Mesodermal cell (in vitro differentiated cells): ENCODE measurements at regions not wholly inside any gene's neighbourhood (a gene's known extent, or its start where the extent isn't known, plus 50 kb on each side); places are given as distances from the start of the nearest gene placed in this dataset.

Source experiments
- H3K27ac ChIP-seq: 2 replicates; pipeline ENCODE4 v1.7.0; 2013; ENCODE audit warnings: mild to moderate bottlenecking, low read depth, low read length, moderate library complexity; ENCODE audit not compliant: severe bottlenecking
- H3K36me3 ChIP-seq: 2 replicates; pipeline ENCODE4 v1.7.1; 2013; ENCODE audit warnings: mild to moderate bottlenecking, low read length, moderate library complexity; ENCODE audit not compliant: control insufficient read depth, insufficient read depth
- H3K4me1 ChIP-seq: one replicate; pipeline ENCODE4 v1.7.1; 2013; ENCODE audit warnings: mild to moderate bottlenecking, low read length; ENCODE audit not compliant: insufficient read depth, control insufficient read depth, poor library complexity, severe bottlenecking
- H3K4me3 ChIP-seq: 2 replicates; pipeline ENCODE4 v1.7.0; 2013; ENCODE audit warnings: low read length, control low read depth, mild to moderate bottlenecking; ENCODE audit not compliant: insufficient read depth, poor library complexity, severe bottlenecking; ENCODE audit errors: extremely low read depth
- H3K9me3 ChIP-seq: 2 replicates; pipeline ENCODE4 v1.7.1; 2013; ENCODE audit warnings: mild to moderate bottlenecking, low read length, moderate library complexity; ENCODE audit not compliant: control insufficient read depth
- WGBS, 2 experiments: methylation state at CpG; one replicate each; pipeline ENCODE4 v1.1.5; 2013; ENCODE audit warnings: missing lambda C conversion rate in 2 of 2; ENCODE audit not compliant: insufficient coverage in 2 of 2; 5-methylcytosine and 5-hydroxymethylcytosine counted together

GRCh38 chr2:41504532-41504931 lies 543.3 kb upstream of the PKDCC start:
- H3K36me3 ChIP-seq = no peaks in the 10 kb centered on the region
- no CpG with 5 or more reads among the region's 2 CpGs for WGBS, 2 experiments
- peaks cover 25% of the 10 kb centered on the region for H3K9me3 ChIP-seq
- no peak overlapping the region for H3K4me3 ChIP-seq
- H3K27ac ChIP-seq = no peak overlapping the region
- no peaks in the 10 kb centered on the region for H3K4me1 ChIP-seq

GRCh38 chr2:41510108-41510507 lies 537.7 kb upstream of the PKDCC start:
- Histone ChIP-seq H3K27ac (no peak overlapping the region), H3K9me3 (no peaks in the 10 kb centered on the region), H3K4me3 (no peak overlapping the region), H3K4me1 (no peaks in the 10 kb centered on the region), H3K36me3 (no peaks in the 10 kb centered on the region)
- 60 to 75% methylated on average over 1 to 4 of the region's 4 CpGs for WGBS, 2 experiments

GRCh38 chr2:41521211-41521610 lies 526.6 kb upstream of the PKDCC start:
- Histone ChIP-seq H3K9me3 (no peaks in the 10 kb centered on the region), H3K27ac (no peak overlapping the region), H3K4me3 (no peak overlapping the region), H3K4me1 (no peaks in the 10 kb centered on the region), H3K36me3 (no peaks in the 10 kb centered on the region)

- no peak overlapping the region for H3K27ac ChIP-seq
- no peaks in the 10 kb centered on the region for H3K9me3 ChIP-seq
- H3K4me3 ChIP-seq = no peak overlapping the region
- H3K36me3 ChIP-seq = no peaks in the 10 kb centered on the region
- WGBS, 2 experiments = 100% methylated on average over 1 of the region's 6 CpGs; no CpG with 5 or more reads in 1 of the 2 experiments
- no peaks in the 10 kb centered on the region for H3K4me1 ChIP-seq
These were observed 520.1 kb upstream of the PKDCC start for GRCh38 chr2:41527525-41528323.

GRCh38 chr2:41535575-41535974 lies 512.2 kb upstream of the PKDCC start:
- 79 to 85% methylated on average over 3 of the region's 3 CpGs for WGBS, 2 experiments
- Histone ChIP-seq H3K4me3 (no peak overlapping the region), H3K9me3 (no peaks in the 10 kb centered on the region), H3K27ac (no peak overlapping the region), H3K36me3 (no peaks in the 10 kb centered on the region), H3K4me1 (no peaks in the 10 kb centered on the region)

GRCh38 chr2:41540272-41540998 lies 507.4 kb upstream of the PKDCC start:
- Histone ChIP-seq H3K4me3 (no peak overlapping the region), H3K9me3 (no peaks in the 10 kb centered on the region), H3K36me3 (no peaks in the 10 kb centered on the region), H3K4me1 (no peaks in the 10 kb centered on the region), H3K27ac (no peak overlapping the region)
- WGBS, 2 experiments = 100% methylated on average over 1 of the region's 2 CpGs

- no peak overlapping the region for H3K27ac ChIP-seq
- 81 to 90% methylated on average over 2 of the region's 2 CpGs for WGBS, 2 experiments
- H3K4me1 ChIP-seq = no peaks in the 10 kb centered on the region
- H3K4me3 ChIP-seq = no peak overlapping the region
- no peaks in the 10 kb centered on the region for H3K36me3 ChIP-seq
- H3K9me3 ChIP-seq = no peaks in the 10 kb centered on the region
These were observed 504.1 kb upstream of the PKDCC start for GRCh38 chr2:41543726-41544125.

- 74 to 82% methylated on average over 3 of the region's 5 CpGs for WGBS, 2 experiments
- no peaks in the 10 kb centered on the region for H3K9me3 ChIP-seq
These were observed 503.1 kb upstream of the PKDCC start for GRCh38 chr2:41544709-41545108.

GRCh38 chr2:41546031-41546430 lies 501.8 kb upstream of the PKDCC start:
- 100% methylated on average over 1 of the region's 4 CpGs; no CpG with 5 or more reads in 1 of the 2 experiments for WGBS, 2 experiments

More at GRCh38 chr2:41544709-41545108, 503.1 kb upstream of the PKDCC start:
- no peaks in the 10 kb centered on the region for H3K36me3 ChIP-seq
- no peak overlapping the region for H3K4me3 ChIP-seq
- no peaks in the 10 kb centered on the region for H3K4me1 ChIP-seq
- no peak overlapping the region for H3K27ac ChIP-seq

GRCh38 chr2:41568648-41569047 lies 479.2 kb upstream of the PKDCC start:
- Histone ChIP-seq H3K27ac (no peak overlapping the region), H3K36me3 (no peaks in the 10 kb centered on the region), H3K4me1 (no peaks in the 10 kb centered on the region), H3K9me3 (no peaks in the 10 kb centered on the region), H3K4me3 (no peak overlapping the region)
- WGBS, 2 experiments = no CpG with 5 or more reads among the region's 1 CpG

More at GRCh38 chr2:41546031-41546430, 501.8 kb upstream of the PKDCC start:
- H3K27ac ChIP-seq = no peak overlapping the region
- no peaks in the 10 kb centered on the region for H3K4me1 ChIP-seq
- H3K4me3 ChIP-seq = no peak overlapping the region
- no peaks in the 10 kb centered on the region for H3K36me3 ChIP-seq
- H3K9me3 ChIP-seq = no peaks in the 10 kb centered on the region

- H3K27ac ChIP-seq = no peak overlapping the region
- H3K4me3 ChIP-seq = no peak overlapping the region
- no peaks in the 10 kb centered on the region for H3K36me3 ChIP-seq
- H3K4me1 ChIP-seq = no peaks in the 10 kb centered on the region
- 79 to 86% methylated on average over 2 of the region's 3 CpGs for WGBS, 2 experiments
- H3K9me3 ChIP-seq = no peaks in the 10 kb centered on the region
These were observed 475.7 kb upstream of the PKDCC start for GRCh38 chr2:41572154-41572553.
